ENCODE measurements at regions not wholly inside any gene's neighbourhood (a gene's known extent, or its start where the extent isn't known, plus 50 kb on each side); places are given as distances from the start of the nearest gene placed in this dataset.
A peak's percentile ranks its signal among the peaks of the same experiment; 100 is the strongest.
"Not testable (repeated sequence)": the region's sequence is repeated elsewhere in the genome, so short reads cannot be mapped to it uniquely, and the experiment has no call there.

- DNase-seq: no peak
Observed at GRCh38 chr9:104980039-104980654, 52.2 kb upstream of the ABCA1 start.

GRCh38 chr9:104981543-104982129 lies 53.7 kb upstream of the ABCA1 start:
- DNase-seq: no peak

GRCh38 chr9:104982543-104982942 lies 54.6 kb upstream of the ABCA1 start:
- DNase-seq: no peak

GRCh38 chr9:104983491-104983890 lies 55.5 kb upstream of the ABCA1 start:
- DNase-seq: no peak

- no peak for DNase-seq
Observed at GRCh38 chr9:104984121-104984520, 56.2 kb upstream of the ABCA1 start.

- no peak for DNase-seq
Observed at GRCh38 chr9:104984542-104984941, 56.6 kb upstream of the ABCA1 start.

GRCh38 chr9:104984948-104985347 lies 57.0 kb upstream of the ABCA1 start:
- no peak for DNase-seq

- DNase-seq: no peak
Observed at GRCh38 chr9:104986096-104986495, 58.1 kb upstream of the ABCA1 start.

GRCh38 chr9:104987743-104988142 lies 59.8 kb upstream of the ABCA1 start:
- DNase-seq: no peak

GRCh38 chr9:104988539-104988938 lies 60.6 kb upstream of the ABCA1 start:
- DNase-seq: no peak

GRCh38 chr9:104991144-104991953 lies 63.4 kb upstream of the ABCA1 start:
- DNase-seq: peak; percentile 74

- DNase-seq: no peak
Observed at GRCh38 chr9:104992659-104993058, 64.7 kb upstream of the ABCA1 start.

- DNase-seq: no peak
Observed at GRCh38 chr9:104993291-104993963, 65.5 kb upstream of the ABCA1 start.

GRCh38 chr9:104997536-104997935 lies 69.6 kb upstream of the ABCA1 start:
- no peak for DNase-seq

- no peak for DNase-seq
Observed at GRCh38 chr9:104999136-104999535, 71.2 kb upstream of the ABCA1 start.

- not testable (repeated sequence) for DNase-seq
Observed at GRCh38 chr9:105000529-105000928, 72.6 kb upstream of the ABCA1 start.

GRCh38 chr9:105004466-105005090 lies 76.6 kb upstream of the ABCA1 start:
- DNase-seq: no peak

GRCh38 chr9:105005186-105005585 lies 77.2 kb upstream of the ABCA1 start:
- DNase-seq: no peak

- no peak for DNase-seq
Observed at GRCh38 chr9:105006514-105006913, 78.6 kb upstream of the ABCA1 start.

GRCh38 chr9:105007143-105007542 lies 79.2 kb upstream of the ABCA1 start:
- DNase-seq: no peak

GRCh38 chr9:105010089-105010488 lies 82.1 kb upstream of the ABCA1 start:
- not testable (repeated sequence) for DNase-seq

GRCh38 chr9:105021917-105022316 lies 94.0 kb upstream of the ABCA1 start:
- no peak for DNase-seq

GRCh38 chr9:105022545-105022944 lies 94.6 kb upstream of the ABCA1 start:
- not testable (repeated sequence) for DNase-seq
